ENCODE measurements at regions not wholly inside any gene's neighbourhood (a gene's known extent, or its start where the extent isn't known, plus 50 kb on each side); places are given as distances from the start of the nearest gene placed in this dataset.
"Not testable (repeated sequence)": the region's sequence is repeated elsewhere in the genome, so short reads cannot be mapped to it uniquely, and the experiment has no call there.

DNA sequence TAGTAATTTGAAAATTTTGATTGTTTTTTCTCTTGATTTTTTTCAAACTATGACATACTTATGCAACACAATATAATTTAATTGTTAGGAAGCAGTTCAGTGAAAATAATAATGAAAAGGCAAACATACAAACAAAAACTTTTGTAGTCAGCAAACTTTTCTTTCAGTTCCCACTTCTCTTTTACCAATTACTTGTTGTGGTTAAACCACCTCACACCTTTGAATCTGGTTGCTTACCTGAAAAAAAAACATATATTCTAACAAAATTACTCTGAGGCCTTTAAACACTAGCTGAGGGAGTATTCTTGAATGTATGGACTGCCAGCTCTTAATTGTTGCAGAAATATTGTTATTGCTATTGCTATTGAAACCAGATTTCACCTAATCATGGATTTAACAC is 266.2 kb upstream of the SEMA3C start:
- TF ChIP-seq, protein P1, sequence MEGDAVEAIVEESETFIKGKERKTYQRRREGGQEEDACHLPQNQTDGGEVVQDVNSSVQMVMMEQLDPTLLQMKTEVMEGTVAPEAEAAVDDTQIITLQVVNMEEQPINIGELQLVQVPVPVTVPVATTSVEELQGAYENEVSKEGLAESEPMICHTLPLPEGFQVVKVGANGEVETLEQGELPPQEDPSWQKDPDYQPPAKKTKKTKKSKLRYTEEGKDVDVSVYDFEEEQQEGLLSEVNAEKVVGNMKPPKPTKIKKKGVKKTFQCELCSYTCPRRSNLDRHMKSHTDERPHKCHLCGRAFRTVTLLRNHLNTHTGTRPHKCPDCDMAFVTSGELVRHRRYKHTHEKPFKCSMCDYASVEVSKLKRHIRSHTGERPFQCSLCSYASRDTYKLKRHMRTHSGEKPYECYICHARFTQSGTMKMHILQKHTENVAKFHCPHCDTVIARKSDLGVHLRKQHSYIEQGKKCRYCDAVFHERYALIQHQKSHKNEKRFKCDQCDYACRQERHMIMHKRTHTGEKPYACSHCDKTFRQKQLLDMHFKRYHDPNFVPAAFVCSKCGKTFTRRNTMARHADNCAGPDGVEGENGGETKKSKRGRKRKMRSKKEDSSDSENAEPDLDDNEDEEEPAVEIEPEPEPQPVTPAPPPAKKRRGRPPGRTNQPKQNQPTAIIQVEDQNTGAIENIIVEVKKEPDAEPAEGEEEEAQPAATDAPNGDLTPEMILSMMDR (conservative IDR thresholded peaks at IDR 0.05; ENCODE audit: low read depth, low read length): no peak
- H3K4me3 ChIP-seq (ENCODE audit: low read length): no peak overlapping the region
- DNase-seq (ENCODE audit: low read depth): no peak

- TF ChIP-seq, protein P1 (conservative IDR thresholded peaks at IDR 0.05; ENCODE audit: low read depth, low read length): no peak
- DNase-seq (ENCODE audit: low read depth): no peak
- no peak overlapping the region for H3K4me3 ChIP-seq (ENCODE audit: low read length)
Measured at GRCh38 chr7:81183326-81183725, 264.5 kb upstream of the SEMA3C start.

GRCh38 chr7:81182056-81182455 is 263.2 kb upstream of the SEMA3C start:
- not testable (repeated sequence) for DNase-seq (ENCODE audit: low read depth); H3K4me3 ChIP-seq (ENCODE audit: low read length)

DNA sequence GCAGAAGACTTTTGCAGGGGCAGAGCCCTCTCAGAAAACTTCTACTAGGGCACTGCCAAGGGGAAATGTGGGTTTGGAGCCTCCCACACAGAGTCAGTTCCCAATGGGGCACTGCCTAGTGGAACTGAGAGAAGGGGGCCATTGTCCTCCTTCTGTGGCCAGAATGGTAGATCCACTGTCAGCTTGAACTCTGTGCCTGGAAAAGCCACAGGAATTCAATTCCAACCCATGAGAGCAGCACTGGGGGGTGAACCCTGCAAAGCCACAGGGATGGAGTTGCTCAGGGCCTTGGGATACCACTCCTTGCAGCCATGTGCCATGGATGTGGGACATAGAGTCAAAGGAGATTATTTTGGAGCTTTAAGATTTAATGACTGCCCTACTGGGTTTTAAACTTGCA is 262.2 kb upstream of the SEMA3C start:
- TF ChIP-seq, protein P1 (conservative IDR thresholded peaks at IDR 0.05; ENCODE audit: low read depth, low read length): no peak
- no peak for DNase-seq (ENCODE audit: low read depth)
- no peak overlapping the region for H3K4me3 ChIP-seq (ENCODE audit: low read length)

- TF ChIP-seq, protein P1 (conservative IDR thresholded peaks at IDR 0.05; ENCODE audit: low read depth, low read length): no peak
- DNase-seq (ENCODE audit: low read depth): no peak
- no peak overlapping the region for H3K4me3 ChIP-seq (ENCODE audit: low read length)
Measured at GRCh38 chr7:81180573-81180972, 261.7 kb upstream of the SEMA3C start.

GRCh38 chr7:81175275-81175940 is 256.6 kb upstream of the SEMA3C start:
- TF ChIP-seq, protein P1 (conservative IDR thresholded peaks at IDR 0.05; ENCODE audit: low read depth, low read length): no peak
- H3K4me3 ChIP-seq (ENCODE audit: low read length): no peak overlapping the region
- DNase-seq (ENCODE audit: low read depth): no peak

- DNase-seq (ENCODE audit: low read depth): peak; percentile 87
Measured at GRCh38 chr7:81173766-81174281, 255.0 kb upstream of the SEMA3C start.

More at GRCh38 chr7:81173766-81174281, 255.0 kb upstream of the SEMA3C start:
- TF ChIP-seq, protein P1 (conservative IDR thresholded peaks at IDR 0.05; ENCODE audit: low read depth, low read length): no peak
- H3K4me3 ChIP-seq (ENCODE audit: low read length): peak overlapping the region; percentile 12

Measured in retinal pigment epithelial cell (primary cell).